B cell (primary cell): ENCODE measurements at regions not wholly inside any gene's neighbourhood (a gene's known extent, or its start where the extent isn't known, plus 50 kb on each side); places are given as distances from the start of the nearest gene placed in this dataset.

Source experiments
- ATAC-seq: fragments of 200-7000 bp; cut with Tn5 transposase; one replicate; pipeline ENCODE4 v1.10.0; 2021; ENCODE audit warnings: low read depth, mild to moderate bottlenecking, moderate number of reproducible peaks, moderate library complexity
- CTCF ChIA-PET: fragments of 350-600 bp; sonication (Branson Sonifier 250); formaldehyde crosslinking; loops from one replicate; lab custom pipeline; 2021; ENCODE audit warnings: antibody characterized with exemption, inconsistent platforms; lab: Charles Lee
- POLR2A ChIA-PET: fragments of 350-600 bp; sonication (Branson Sonifier 250); formaldehyde crosslinking; loops from one replicate; lab custom pipeline; 2021; ENCODE audit warnings: antibody characterized with exemption; lab: Charles Lee
- DNase-seq: peaks from one replicate; pipeline ENCODE4 v3.0.0; 2013
- H2AFZ ChIP-seq: 2 replicates; pipeline ENCODE4 v1.6.1; 2012; ENCODE audit warnings: mild to moderate bottlenecking, low read depth, low read length; ENCODE audit not compliant: insufficient read depth, poor library complexity, severe bottlenecking
- H3K27ac ChIP-seq, 2 donors: 1 replicate in 1 of 2; 2 replicates in 1 of 2; pipeline ENCODE4 v1.5.1; 2012 to 2013; ENCODE audit warnings: low read length in 2 of 2, mild to moderate bottlenecking in 2 of 2, moderate library complexity in 1 of 2
- H3K27me3 ChIP-seq, 4 experiments: fragments of 200-600 bp in 1 of 4; sonication (generic) in 1 of 4; replicated peaks in 1 of 4; 1 replicate in 2 of 4; 2 replicates in 2 of 4; pipeline versions ENCODE4 v1.6.1 to v1.7.0; 2013 to 2016; ENCODE audit warnings: low read length in 3 of 4, mild to moderate bottlenecking in 2 of 4, mixed read lengths in 1 of 4, moderate library complexity in 1 of 4; ENCODE audit not compliant: insufficient read depth in 4 of 4, control insufficient read depth in 3 of 4; ENCODE audit errors: control extremely low read depth in 1 of 4
- H3K36me3 ChIP-seq, 2 experiments: replicated peaks in 1 of 2; 1 replicate in 1 of 2; 2 replicates in 1 of 2; pipeline versions ENCODE4 v1.6.1 to v1.7.1; 2013; ENCODE audit warnings: low read length in 1 of 2; ENCODE audit not compliant: insufficient read depth in 2 of 2, control insufficient read depth in 1 of 2; ENCODE audit errors: control extremely low read depth in 1 of 2, extremely low read depth in 1 of 2
- H3K4me1 ChIP-seq, 2 donors: fragments of 200-600 bp in 1 of 2; sonication (generic) in 1 of 2; 1 replicate in 1 of 2; 2 replicates in 1 of 2; pipeline versions ENCODE4 v1.5.1 to v1.6.1; 2013 to 2017; ENCODE audit warnings: low read length in 2 of 2; ENCODE audit not compliant: control insufficient read depth in 2 of 2, insufficient read depth in 2 of 2
- H3K4me2 ChIP-seq: replicated peaks from 2 replicates; pipeline ENCODE3; 2012; ENCODE audit warnings: mild to moderate bottlenecking, low read depth, low read length; ENCODE audit not compliant: poor library complexity, severe bottlenecking
- H3K4me3 ChIP-seq, 5 experiments: fragments of 200-600 bp in 1 of 5; sonication (generic) in 1 of 5; 1 replicate in 3 of 5; 2 replicates in 2 of 5; pipeline versions ENCODE4 v1.5.1 to v1.7.0; 2011 to 2016; ENCODE audit warnings: low read length in 4 of 5, mild to moderate bottlenecking in 4 of 5, low read depth in 2 of 5, control low read depth in 1 of 5, moderate library complexity in 1 of 5; ENCODE audit not compliant: insufficient read depth in 1 of 5; ENCODE audit errors: control extremely low read depth in 1 of 5, extremely low read depth in 1 of 5
- H3K79me2 ChIP-seq: fragments of 200-600 bp; sonication (generic); one replicate; pipeline ENCODE4 v1.6.0; 2016; ENCODE audit warnings: low read length; ENCODE audit not compliant: control insufficient read depth, insufficient read depth
- H3K9ac ChIP-seq: fragments of 200-600 bp; sonication (generic); 2 replicates; pipeline ENCODE4 v1.6.1; 2017; ENCODE audit warnings: mild to moderate bottlenecking, low read length, moderate library complexity
- H3K9me3 ChIP-seq, 3 donors: one replicate each; pipeline versions ENCODE4 v1.6.1 to v1.7.1; 2013; ENCODE audit warnings: low read length in 2 of 3; ENCODE audit not compliant: control insufficient read depth in 2 of 3, insufficient read depth in 1 of 3; ENCODE audit errors: control extremely low read depth in 1 of 3
- H4K20me1 ChIP-seq: 2 replicates; pipeline ENCODE4 v1.6.0; 2012; ENCODE audit warnings: mild to moderate bottlenecking, low read length; ENCODE audit not compliant: insufficient read depth, control insufficient read depth, poor library complexity, severe bottlenecking
- H3K27ac Mint-ChIP-seq: one replicate; pipeline ENCODE4 v1.8.0; 2021; ENCODE audit warnings: mixed read lengths
- H3K27me3 Mint-ChIP-seq: one replicate; pipeline ENCODE4 v1.8.0; 2021; ENCODE audit warnings: mixed read lengths
- H3K4me1 Mint-ChIP-seq: one replicate; pipeline ENCODE4 v1.8.0; 2021; ENCODE audit warnings: mixed read lengths
- H3K4me3 Mint-ChIP-seq: one replicate; pipeline ENCODE4 v1.8.0; 2021; ENCODE audit warnings: mixed read lengths
- H3K9me3 Mint-ChIP-seq: one replicate; pipeline ENCODE4 v1.8.0; 2022; ENCODE audit warnings: mixed read lengths; ENCODE audit not compliant: insufficient read depth
- EZH2 ChIP-seq: IDR thresholded peaks from 2 replicates; pipeline ENCODE4 v1.6.1; 2012; ENCODE audit warnings: borderline replicate concordance, low read depth, mild to moderate bottlenecking, moderate library complexity, low read length; ENCODE audit not compliant: insufficient read depth, poor library complexity, severe bottlenecking
- WGBS: methylation state at CpG from one replicate; pipeline ENCODE4 v1.1.5; 2013; ENCODE audit warnings: missing lambda C conversion rate; ENCODE audit not compliant: insufficient coverage; 5-methylcytosine and 5-hydroxymethylcytosine counted together
- intact Hi-C: fragments of 100-400 bp; cut with micrococcal nuclease; formaldehyde crosslinking; loops from one replicate; pipeline ENCODE4 v1.10.0; 2022
- TF ChIP-seq, protein P1 (sequence below): fragments of 200-600 bp; IDR thresholded peaks from one replicate; pipeline ENCODE4 v1.8.0; 2022; ENCODE audit warnings: antibody characterized with exemption, mild to moderate bottlenecking

- H3K27me3 Mint-ChIP-seq, result no peaks in the 10 kb centered on the region
- ChIA-PET POLR2A (no interaction called here), CTCF (no interaction called here)
- Histone ChIP-seq H3K27me3 (no peaks in the 10 kb centered on the region), H3K36me3 (no peaks in the 10 kb centered on the region), H3K27ac (no peak overlapping the region), H3K79me2 (no peaks in the 10 kb centered on the region), H4K20me1 (no peaks in the 10 kb centered on the region), H3K4me1 (no peaks in the 10 kb centered on the region), H2AFZ (no peak overlapping the region), H3K4me3 (no peak overlapping the region), H3K4me2 (no peak overlapping the region), H3K9me3 (peaks cover 0 to 50% (median 0%) of the 10 kb centered on the region in 3 donors), H3K9ac (no peak overlapping the region)
- H3K4me1 Mint-ChIP-seq, result no peaks in the 10 kb centered on the region
- TF ChIP-seq, protein P1, sequence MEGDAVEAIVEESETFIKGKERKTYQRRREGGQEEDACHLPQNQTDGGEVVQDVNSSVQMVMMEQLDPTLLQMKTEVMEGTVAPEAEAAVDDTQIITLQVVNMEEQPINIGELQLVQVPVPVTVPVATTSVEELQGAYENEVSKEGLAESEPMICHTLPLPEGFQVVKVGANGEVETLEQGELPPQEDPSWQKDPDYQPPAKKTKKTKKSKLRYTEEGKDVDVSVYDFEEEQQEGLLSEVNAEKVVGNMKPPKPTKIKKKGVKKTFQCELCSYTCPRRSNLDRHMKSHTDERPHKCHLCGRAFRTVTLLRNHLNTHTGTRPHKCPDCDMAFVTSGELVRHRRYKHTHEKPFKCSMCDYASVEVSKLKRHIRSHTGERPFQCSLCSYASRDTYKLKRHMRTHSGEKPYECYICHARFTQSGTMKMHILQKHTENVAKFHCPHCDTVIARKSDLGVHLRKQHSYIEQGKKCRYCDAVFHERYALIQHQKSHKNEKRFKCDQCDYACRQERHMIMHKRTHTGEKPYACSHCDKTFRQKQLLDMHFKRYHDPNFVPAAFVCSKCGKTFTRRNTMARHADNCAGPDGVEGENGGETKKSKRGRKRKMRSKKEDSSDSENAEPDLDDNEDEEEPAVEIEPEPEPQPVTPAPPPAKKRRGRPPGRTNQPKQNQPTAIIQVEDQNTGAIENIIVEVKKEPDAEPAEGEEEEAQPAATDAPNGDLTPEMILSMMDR, result no peak
- TF ChIP-seq EZH2, result no peak
- no peak overlapping the region for H3K4me3 Mint-ChIP-seq
- DNase-seq, result no peak
- peaks cover 4% of the 10 kb centered on the region for H3K9me3 Mint-ChIP-seq
- intact Hi-C loops, result no loop called here
- WGBS, result 94% methylated on average over 25 of the region's 25 CpGs
- ATAC-seq, result no peak
- H3K27ac Mint-ChIP-seq, result no peak overlapping the region
Observed at GRCh38 chr2:81196383-81196851, 891.9 kb upstream of the LRRTM1 start.

- TF ChIP-seq EZH2, result no peak
- TF ChIP-seq, protein P1, result no peak
- ATAC-seq, result no peak
- no peaks in the 10 kb centered on the region for H3K27me3 ChIP-seq
- no peak overlapping the region for H3K4me2 ChIP-seq
- H3K9me3 Mint-ChIP-seq, result peaks cover 4% of the 10 kb centered on the region
- no peak overlapping the region for H2AFZ ChIP-seq
- no peaks in the 10 kb centered on the region for H3K79me2 ChIP-seq
- ChIA-PET POLR2A (no interaction called here), CTCF (no interaction called here)
- no peak for DNase-seq
- H3K9me3 ChIP-seq, result peaks cover 0 to 50% (median 0%) of the 10 kb centered on the region in 3 donors
- no peak overlapping the region for H3K27ac ChIP-seq
- H3K4me3 ChIP-seq, result no peak overlapping the region
- no peaks in the 10 kb centered on the region for H4K20me1 ChIP-seq
- H3K4me1 ChIP-seq, result no peaks in the 10 kb centered on the region
- no peak overlapping the region for H3K4me3 Mint-ChIP-seq
- intact Hi-C loops, result no loop called here
- H3K4me1 Mint-ChIP-seq, result no peaks in the 10 kb centered on the region
- 98% methylated on average over 19 of the region's 19 CpGs for WGBS
- H3K27me3 Mint-ChIP-seq, result no peaks in the 10 kb centered on the region
- no peaks in the 10 kb centered on the region for H3K36me3 ChIP-seq
- no peak overlapping the region for H3K27ac Mint-ChIP-seq
- H3K9ac ChIP-seq, result no peak overlapping the region
Observed at GRCh38 chr2:81195774-81196382, 891.3 kb upstream of the LRRTM1 start.
